ENCODE measurements at regions not wholly inside any gene's neighbourhood (a gene's known extent, or its start where the extent isn't known, plus 50 kb on each side); places are given as distances from the start of the nearest gene placed in this dataset.

GRCh38 chr18:34990597-34990996 lies 50.6 kb upstream of the MAPRE2 start:
- intact Hi-C loops (cut with DNase I): no loop called here
- DNase-seq: no peak
- no peaks in the 10 kb centered on the region for H3K27me3 ChIP-seq
- TF ChIP-seq CTCF (IDR thresholded peaks at IDR 0.05) (no peak), POLR2A (IDR thresholded peaks at IDR 0.05) (no peak), EP300 (IDR thresholded peaks at IDR 0.05) (no peak)
- no peak overlapping the region for H3K4me3 ChIP-seq
- no peaks in the 10 kb centered on the region for H3K4me1 ChIP-seq (ENCODE audit: insufficient read depth)
- H3K27ac ChIP-seq: no peak overlapping the region
- WGBS, 3 donors: 57 to 68% (median 63%) methylated on average over 4 of the region's 4 CpGs
- no peaks in the 10 kb centered on the region for H3K36me3 ChIP-seq
- no peaks in the 10 kb centered on the region for H3K9me3 ChIP-seq

GRCh38 chr18:34991152-34991551 lies 50.1 kb upstream of the MAPRE2 start:
- Histone ChIP-seq H3K27me3 (no peaks in the 10 kb centered on the region), H3K36me3 (no peaks in the 10 kb centered on the region), H3K4me3 (no peak overlapping the region), H3K27ac (no peak overlapping the region), H3K9me3 (no peaks in the 10 kb centered on the region), H3K4me1 (ENCODE audit: insufficient read depth) (no peaks in the 10 kb centered on the region)
- WGBS, 3 donors: 89 to 93% (median 91%) methylated on average over 7 of the region's 7 CpGs
- DNase-seq: no peak
- intact Hi-C loops (cut with DNase I): no loop called here
- TF ChIP-seq EP300 (IDR thresholded peaks at IDR 0.05) (no peak), POLR2A (IDR thresholded peaks at IDR 0.05) (no peak), CTCF (IDR thresholded peaks at IDR 0.05) (no peak)
